Stimulated activated CD4-positive, alpha-beta T cell treated with anti-CD3 and anti-CD28 coated beads, Interleukin-2, amount 100 ng/mL, for 24 hours (primary cell): ENCODE measurements at regions not wholly inside any gene's neighbourhood (a gene's known extent, or its start where the extent isn't known, plus 50 kb on each side); places are given as distances from the start of the nearest gene placed in this dataset.
"Not testable (repeated sequence)": the region's sequence is repeated elsewhere in the genome, so short reads cannot be mapped to it uniquely, and the experiment has no call there.

ENCODE experiments used
- DNase-seq, 2 donors: peaks; one replicate each; pipeline ENCODE4 v3.0.0-alpha.2; 2020

GRCh38 chr2:83014462-83014861 is 1444.6 kb downstream of the SUCLG1 start:
- DNase-seq: no peak

DNA sequence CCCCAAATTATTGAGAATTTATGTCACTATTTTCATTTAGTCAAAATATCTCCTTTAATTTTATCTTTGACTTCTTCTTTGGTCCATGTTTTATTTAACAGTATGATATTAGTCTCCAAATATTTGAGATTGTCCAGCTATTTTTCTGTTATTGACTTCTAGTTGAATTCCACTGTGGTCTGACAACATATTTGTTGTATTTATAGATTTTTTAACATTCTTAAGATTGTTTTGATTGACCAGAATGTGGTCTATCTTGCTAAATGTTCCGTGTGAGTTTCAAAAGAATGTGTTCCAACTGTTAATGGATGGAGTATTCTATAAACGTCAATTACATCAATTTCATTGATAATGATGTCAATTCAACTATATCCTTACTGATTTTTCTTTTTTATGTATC is 1452.1 kb downstream of the SUCLG1 start:
- DNase-seq: no peak

- no peak for DNase-seq
Measured at GRCh38 chr2:83003555-83003954, 1455.5 kb downstream of the SUCLG1 start.

GRCh38 chr2:83002706-83003105 is 1456.4 kb downstream of the SUCLG1 start:
- no peak for DNase-seq

DNA sequence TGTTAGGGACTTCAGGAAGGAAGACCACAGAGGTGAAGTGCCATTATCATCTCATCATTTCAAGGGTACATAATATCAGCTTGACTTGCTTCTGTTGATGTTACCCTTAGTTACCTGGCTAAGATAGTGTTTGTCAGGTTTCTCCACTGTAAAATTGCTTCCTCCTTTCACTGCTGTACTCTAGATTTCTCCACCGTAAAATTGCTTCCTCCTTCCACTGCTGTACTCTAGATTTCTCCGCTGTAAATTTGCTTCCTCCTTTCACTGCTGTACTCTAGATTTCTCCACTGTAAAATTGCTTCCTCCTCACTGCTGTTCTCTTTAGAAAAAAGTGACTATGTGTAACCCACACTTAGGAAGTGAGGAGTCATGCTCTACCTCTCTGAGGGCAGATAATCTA is 1460.3 kb downstream of the SUCLG1 start:
- no peak for DNase-seq

DNA sequence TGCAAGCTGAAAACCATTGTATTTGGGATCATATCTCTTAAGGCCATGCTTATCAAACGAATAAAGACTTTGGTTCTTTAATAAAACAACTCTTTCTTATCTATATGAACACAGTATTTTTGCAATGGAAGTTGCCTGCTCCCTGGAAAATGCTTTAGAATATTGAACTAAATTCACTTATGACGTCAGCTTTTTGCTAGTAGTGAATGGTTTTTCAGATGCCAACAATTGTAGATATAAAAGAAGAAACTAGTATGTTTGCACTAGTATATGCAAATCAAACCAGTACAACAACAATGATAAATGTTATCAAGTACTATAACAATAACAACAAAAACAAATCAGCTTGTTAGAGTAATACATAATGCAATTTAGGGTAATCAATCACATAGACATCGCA is 1462.9 kb downstream of the SUCLG1 start:
- no peak for DNase-seq

- no peak for DNase-seq
Measured at GRCh38 chr2:82994151-82994550, 1464.9 kb downstream of the SUCLG1 start.

GRCh38 chr2:82993609-82994008 is 1465.5 kb downstream of the SUCLG1 start:
- no peak for DNase-seq

DNA sequence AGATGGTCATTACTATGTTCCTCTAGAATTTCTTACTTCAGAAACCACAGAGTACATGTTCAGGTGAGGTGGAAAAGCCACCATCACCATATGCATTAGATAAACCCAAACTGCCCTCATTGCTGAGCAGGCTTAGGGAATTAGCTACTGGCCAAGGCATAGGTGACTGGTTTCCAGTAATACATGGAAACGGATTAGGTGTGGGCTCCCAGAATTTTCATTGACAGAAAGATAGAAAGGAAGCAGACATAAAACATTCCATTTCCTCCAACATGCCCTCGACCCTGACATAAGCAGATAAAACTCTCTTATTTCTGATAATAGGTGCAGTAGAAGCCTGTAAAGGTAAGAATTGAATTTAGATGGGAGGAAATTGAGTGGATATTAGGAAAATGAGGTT is 1466.1 kb downstream of the SUCLG1 start:
- DNase-seq: no peak

- not testable (repeated sequence) for DNase-seq
Measured at GRCh38 chr2:82987706-82988105, 1471.4 kb downstream of the SUCLG1 start.

DNA sequence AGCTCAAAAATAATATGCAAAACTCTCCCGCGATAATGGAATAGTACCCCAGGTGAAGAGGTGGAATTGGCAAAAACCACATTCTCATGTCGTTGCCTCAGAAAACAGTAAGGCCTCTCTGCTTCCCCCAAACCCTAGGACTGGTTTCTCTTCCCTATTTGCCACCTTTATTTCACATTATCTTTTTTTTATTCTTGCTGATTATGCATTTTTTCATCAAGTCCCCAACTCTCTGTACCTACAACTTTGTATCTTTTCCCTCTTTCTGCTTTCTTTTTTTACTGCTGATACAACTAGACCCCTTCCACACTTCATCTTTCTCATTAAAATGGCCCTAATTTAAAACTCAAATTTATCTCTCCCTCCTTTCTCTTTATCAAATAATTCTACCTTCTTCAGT is 1472.2 kb downstream of the SUCLG1 start:
- DNase-seq: no peak

GRCh38 chr2:82985572-82986197 is 1473.4 kb downstream of the SUCLG1 start:
- no peak for DNase-seq

GRCh38 chr2:82968358-82968757 is 1490.7 kb downstream of the SUCLG1 start:
- DNase-seq: no peak

DNA sequence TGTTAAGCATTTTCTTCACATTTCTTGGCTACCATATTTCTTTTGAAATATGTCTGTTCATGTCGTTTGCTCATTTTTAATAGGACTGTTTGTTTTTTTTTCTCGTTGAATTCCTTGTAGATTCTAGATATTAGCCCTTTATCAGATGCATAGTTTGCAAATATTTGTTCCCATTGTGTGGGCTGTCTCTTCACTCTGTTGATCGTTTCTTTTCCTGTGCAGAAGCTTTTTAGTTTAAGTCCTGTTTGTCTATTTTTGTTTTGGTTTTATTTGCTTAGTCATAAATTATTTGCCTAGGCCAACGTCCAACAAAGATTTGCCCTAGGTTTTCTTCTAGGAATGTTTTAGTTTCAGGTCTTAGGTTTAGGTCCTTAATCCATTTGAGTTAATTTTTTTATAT is 1494.7 kb downstream of the SUCLG1 start:
- no peak for DNase-seq

- DNase-seq: no peak
Measured at GRCh38 chr2:82959727-82960126, 1499.4 kb downstream of the SUCLG1 start.

DNA sequence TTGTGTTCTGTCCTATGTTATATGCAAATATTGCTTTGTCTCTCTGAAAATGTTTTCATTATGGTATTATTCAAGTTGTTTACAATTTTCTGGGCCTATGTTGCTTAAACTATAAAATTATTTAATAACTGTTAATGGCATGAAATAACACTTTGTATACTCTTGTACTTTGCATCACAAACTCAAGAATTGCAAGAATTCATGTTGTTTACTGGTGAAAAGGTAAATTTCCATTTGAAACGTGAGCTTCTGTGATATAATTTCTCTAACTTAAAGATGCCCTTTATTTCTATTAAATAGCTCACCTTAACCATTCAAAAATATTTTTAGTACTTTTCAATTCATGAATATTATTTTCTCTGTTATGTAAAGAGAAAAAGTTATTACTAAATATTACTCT is 1504.2 kb downstream of the SUCLG1 start:
- DNase-seq: no peak

DNA sequence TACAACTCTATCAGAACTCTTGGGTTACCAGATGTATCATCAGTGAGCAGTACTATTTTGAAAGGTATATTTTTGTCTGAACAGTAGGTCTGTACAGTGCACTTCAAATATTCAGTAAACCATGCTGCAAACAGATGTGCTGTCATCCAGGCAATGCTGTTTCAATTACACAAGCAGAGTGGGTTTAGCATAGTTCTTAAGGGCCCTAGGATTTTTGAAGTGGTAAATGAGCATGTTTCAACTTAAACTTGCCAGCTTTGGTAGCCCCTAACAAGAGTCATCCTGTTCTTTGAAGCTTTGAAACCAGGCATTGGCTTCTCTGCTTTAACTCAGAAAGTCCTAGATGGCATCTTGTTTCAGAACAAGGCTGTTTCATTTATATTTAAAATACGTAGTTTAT is 1519.9 kb downstream of the SUCLG1 start:
- no peak for DNase-seq

- not testable (repeated sequence) for DNase-seq
Measured at GRCh38 chr2:82938321-82938845, 1520.7 kb downstream of the SUCLG1 start.

DNA sequence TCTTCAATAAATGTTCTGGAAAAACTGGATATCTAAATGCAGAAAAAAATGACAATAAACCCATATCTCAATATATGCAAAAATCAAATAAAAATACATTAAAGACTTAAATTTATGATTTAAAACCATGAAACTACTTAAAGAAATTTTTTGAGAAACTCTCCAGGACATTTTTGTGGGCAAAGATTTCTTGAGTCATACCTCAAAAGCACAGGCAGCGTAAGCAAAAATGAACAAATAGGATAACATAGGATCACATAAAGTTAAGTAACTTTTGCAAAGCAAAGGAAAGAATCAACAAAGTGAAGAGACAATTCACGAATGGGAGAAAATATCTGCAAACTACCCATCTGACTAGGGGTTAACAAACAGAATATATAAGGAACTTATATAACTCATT is 1545.5 kb downstream of the SUCLG1 start:
- no peak for DNase-seq

- no peak for DNase-seq
Measured at GRCh38 chr2:82896117-82896516, 1563.0 kb downstream of the SUCLG1 start.

DNA sequence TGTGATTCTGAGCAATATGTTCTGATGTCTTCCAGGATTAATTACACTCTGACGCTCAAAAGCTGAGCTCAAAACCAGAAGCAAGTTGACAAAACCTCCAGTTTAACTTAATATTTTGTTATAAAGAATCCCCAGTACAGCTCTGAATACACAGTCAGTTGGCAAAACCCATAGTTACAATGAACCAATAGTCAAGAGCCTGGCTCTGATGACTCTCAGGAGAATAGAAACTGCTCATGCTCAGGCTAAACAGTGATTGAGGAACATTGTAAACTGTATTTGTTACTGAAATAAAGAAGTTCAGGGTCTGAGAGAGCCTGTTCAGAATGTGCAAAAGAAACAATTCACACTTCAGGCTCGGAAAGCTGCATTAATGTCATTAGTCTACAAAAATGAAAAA is 1565.9 kb downstream of the SUCLG1 start:
- no peak for DNase-seq

GRCh38 chr2:82879803-82880202 is 1579.3 kb downstream of the SUCLG1 start:
- no peak for DNase-seq

GRCh38 chr2:82875858-82876257 is 1583.2 kb downstream of the SUCLG1 start:
- DNase-seq: no peak

DNA sequence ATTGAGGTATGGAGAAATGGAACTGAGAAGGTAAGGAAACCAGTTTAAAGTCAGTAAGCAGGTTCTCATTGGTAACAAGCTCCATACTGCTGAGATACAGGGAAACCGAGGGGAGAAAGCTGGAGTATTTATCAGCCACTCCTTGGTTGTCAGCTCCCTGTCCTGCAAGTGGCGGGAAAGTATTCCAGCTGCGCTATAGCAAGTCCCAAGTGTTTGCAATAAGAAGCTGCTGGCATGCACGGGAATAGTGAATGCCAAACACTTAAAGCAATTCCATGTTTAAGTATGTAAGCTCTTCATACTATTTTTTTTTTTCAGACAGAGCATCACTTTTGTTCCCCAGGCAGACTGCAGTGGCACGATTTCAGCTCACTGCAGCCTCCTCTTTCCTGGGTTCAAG is 1601.1 kb downstream of the SUCLG1 start:
- DNase-seq: no peak

DNA sequence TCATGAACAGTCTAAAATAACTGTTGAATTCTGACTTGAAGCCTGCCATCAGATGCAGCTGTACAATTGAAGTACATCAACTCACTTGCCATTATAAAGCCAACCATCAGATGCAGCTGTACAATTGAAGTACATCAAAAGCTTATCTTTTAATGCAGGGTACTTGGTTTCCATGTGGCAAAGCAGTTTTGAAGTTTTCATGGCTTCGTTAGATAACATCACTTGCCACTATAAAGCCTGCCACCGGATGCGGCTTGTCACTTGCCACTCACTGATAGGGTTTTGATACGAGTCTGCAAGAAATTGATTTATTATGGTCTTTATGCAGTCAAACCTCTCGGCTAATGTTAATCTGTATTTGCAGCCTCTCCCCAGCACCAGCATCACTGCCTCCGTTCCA is 1605.8 kb downstream of the SUCLG1 start:
- no peak for DNase-seq
